IMR-90 (cell line): ENCODE measurements at regions not wholly inside any gene's neighbourhood (a gene's known extent, or its start where the extent isn't known, plus 50 kb on each side); places are given as distances from the start of the nearest gene placed in this dataset.

ENCODE experiments used
- BHLHE40 ChIP-seq: fragments of 150-350 bp; IDR thresholded peaks from 2 replicates; pipeline ENCODE4 v1.6.1; 2016; ENCODE audit warnings: mild to moderate bottlenecking, low read depth, low read length
- CEBPB ChIP-seq: IDR thresholded peaks from 2 replicates; pipeline ENCODE4 v1.6.1; 2012; ENCODE audit warnings: low read depth, low read length, improper control_type of control experiment
- CHD1 ChIP-seq: IDR thresholded peaks from 2 replicates; pipeline ENCODE4 v1.6.1; 2012; ENCODE audit warnings: low read depth, low read length, improper control_type of control experiment
- CTCF ChIP-seq: conservative IDR thresholded peaks from 2 replicates; pipeline ENCODE4 v1.5.1; 2012; ENCODE audit warnings: mild to moderate bottlenecking, low read depth, low read length, improper control_type of control experiment
- FOS ChIP-seq: fragments of 150-350 bp; IDR thresholded peaks from 2 replicates; pipeline ENCODE4 v1.6.1; 2016; ENCODE audit warnings: low read depth, low read length
- MAFK ChIP-seq: IDR thresholded peaks from 2 replicates; pipeline ENCODE4 v1.6.1; 2012; ENCODE audit warnings: low read depth, low read length, improper control_type of control experiment
- MAZ ChIP-seq: IDR thresholded peaks from 2 replicates; pipeline ENCODE4 v1.6.1; 2012; ENCODE audit warnings: low read depth, mild to moderate bottlenecking, low read length, improper control_type of control experiment, moderate library complexity, borderline replicate concordance
- MXI1 ChIP-seq: IDR thresholded peaks from 2 replicates; pipeline ENCODE4 v1.6.1; 2012; ENCODE audit warnings: low read depth, mild to moderate bottlenecking, low read length, moderate library complexity, borderline replicate concordance
- POLR2A ChIP-seq: IDR thresholded peaks from 2 replicates; pipeline ENCODE4 v1.6.1; 2012; ENCODE audit warnings: mild to moderate bottlenecking, low read depth, low read length
- RAD21 ChIP-seq: IDR thresholded peaks from 2 replicates; pipeline ENCODE4 v1.6.1; 2012; ENCODE audit warnings: low read length, improper control_type of control experiment
- RCOR1 ChIP-seq: IDR thresholded peaks from 2 replicates; pipeline ENCODE4 v1.6.1; 2012; ENCODE audit warnings: mild to moderate bottlenecking, low read length, improper control_type of control experiment; ENCODE audit not compliant: insufficient replicate concordance
- RFX5 ChIP-seq: IDR thresholded peaks from 2 replicates; pipeline ENCODE4 v1.8.0; 2012; ENCODE audit warnings: low read depth, mild to moderate bottlenecking, low read length, moderate library complexity
- SMC3 ChIP-seq: fragments of 150-350 bp; IDR thresholded peaks from 2 replicates; pipeline ENCODE4 v1.6.1; 2016; ENCODE audit warnings: low read depth, mild to moderate bottlenecking, antibody characterized with exemption, low read length, moderate library complexity
- TF ChIP-seq, protein P1 (sequence below): fragments of 150-350 bp; IDR thresholded peaks from 2 replicates; pipeline ENCODE4 v1.6.1; 2017; ENCODE audit warnings: mild to moderate bottlenecking, antibody characterized with exemption, low read length, low read depth

- TF ChIP-seq CTCF, result no peak
- no peak for TF ChIP-seq POLR2A
- TF ChIP-seq CEBPB, result no peak
- no peak for TF ChIP-seq RAD21
- TF ChIP-seq FOS, result no peak
- no peak for TF ChIP-seq SMC3
- no peak for TF ChIP-seq RCOR1
- no peak for TF ChIP-seq BHLHE40
- no peak for TF ChIP-seq MAZ
- TF ChIP-seq MAFK, result no peak
- TF ChIP-seq, protein P1, sequence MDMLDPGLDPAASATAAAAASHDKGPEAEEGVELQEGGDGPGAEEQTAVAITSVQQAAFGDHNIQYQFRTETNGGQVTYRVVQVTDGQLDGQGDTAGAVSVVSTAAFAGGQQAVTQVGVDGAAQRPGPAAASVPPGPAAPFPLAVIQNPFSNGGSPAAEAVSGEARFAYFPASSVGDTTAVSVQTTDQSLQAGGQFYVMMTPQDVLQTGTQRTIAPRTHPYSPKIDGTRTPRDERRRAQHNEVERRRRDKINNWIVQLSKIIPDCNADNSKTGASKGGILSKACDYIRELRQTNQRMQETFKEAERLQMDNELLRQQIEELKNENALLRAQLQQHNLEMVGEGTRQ, result no peak
- no peak for TF ChIP-seq MXI1
- TF ChIP-seq CHD1, result no peak
- TF ChIP-seq RFX5, result no peak
These were observed 234.7 kb upstream of the SULF2 start for GRCh38 chr20:48019940-48020339.
